Natural killer cell (primary cell): ENCODE measurements at regions not wholly inside any gene's neighbourhood (a gene's known extent, or its start where the extent isn't known, plus 50 kb on each side); places are given as distances from the start of the nearest gene placed in this dataset.

Experiments
- ATAC-seq, 3 donors: fragments of 150-1000 bp in 2 of 3; fragments of 200-7000 bp in 1 of 3; cut with Tn5 transposase; 1 replicate in 1 of 3; 2 replicates in 2 of 3; pipeline ENCODE4 v1.10.0; 2021; ENCODE audit warnings: mild to moderate bottlenecking in 2 of 3, moderate library complexity in 2 of 3
- DNase-seq, 2 donors: peaks; one replicate each; pipeline versions ENCODE4 v3.0.0 to v3.0.0-alpha.2; 2013 to 2021; ENCODE audit warnings: mixed read lengths in 1 of 2
- H3K27ac ChIP-seq: one replicate; pipeline ENCODE4 v1.5.1; 2013; ENCODE audit warnings: mild to moderate bottlenecking, low read length
- H3K27me3 ChIP-seq: one replicate; pipeline ENCODE4 v1.6.1; 2013; ENCODE audit warnings: low read length; ENCODE audit not compliant: control insufficient read depth, insufficient read depth
- H3K36me3 ChIP-seq: one replicate; pipeline ENCODE4 v1.6.1; 2013; ENCODE audit warnings: low read length; ENCODE audit not compliant: control insufficient read depth, insufficient read depth
- H3K4me1 ChIP-seq: one replicate; pipeline ENCODE4 v1.6.1; 2013; ENCODE audit warnings: low read length; ENCODE audit not compliant: control insufficient read depth, insufficient read depth
- H3K4me3 ChIP-seq: one replicate; pipeline ENCODE4 v1.5.1; 2013; ENCODE audit warnings: low read length
- H3K9me3 ChIP-seq: one replicate; pipeline ENCODE4 v1.6.1; 2013; ENCODE audit warnings: low read length; ENCODE audit not compliant: control insufficient read depth, insufficient read depth
- H3K27ac Mint-ChIP-seq, 2 donors: one replicate each; pipeline ENCODE4 v1.8.0; 2022; ENCODE audit warnings: mild to moderate bottlenecking in 2 of 2, mixed read lengths in 2 of 2, moderate library complexity in 1 of 2
- H3K27me3 Mint-ChIP-seq, 2 donors: one replicate each; pipeline ENCODE4 v1.8.0; 2022; ENCODE audit warnings: low read depth in 2 of 2, mixed read lengths in 2 of 2
- H3K36me3 Mint-ChIP-seq: one replicate; pipeline ENCODE4 v1.8.0; 2022; ENCODE audit warnings: mixed read lengths
- H3K4me1 Mint-ChIP-seq, 2 donors: one replicate each; pipeline ENCODE4 v1.8.0; 2022; ENCODE audit warnings: mixed read lengths in 2 of 2
- H3K4me3 Mint-ChIP-seq: one replicate; pipeline ENCODE4 v1.8.0; 2022; ENCODE audit warnings: mild to moderate bottlenecking, moderate library complexity, mixed read lengths
- H3K9me3 Mint-ChIP-seq, 2 donors: one replicate each; pipeline ENCODE4 v1.8.0; 2022; ENCODE audit warnings: mixed read lengths in 2 of 2
- CTCF ChIP-seq: fragments of 200-600 bp; IDR thresholded peaks from one replicate; pipeline ENCODE4 v1.8.0; 2022; ENCODE audit warnings: antibody characterized with exemption
- WGBS: methylation state at CpG from one replicate; pipeline ENCODE4 v1.1.7; 2013; ENCODE audit warnings: missing lambda C conversion rate; ENCODE audit not compliant: insufficient coverage; 5-methylcytosine and 5-hydroxymethylcytosine counted together
- intact Hi-C: fragments of 100-400 bp; cut with micrococcal nuclease; formaldehyde crosslinking; loops from one replicate; pipeline ENCODE4 v1.14.2; 2022

GRCh38 chr1:29730623-29731022 lies 494.3 kb downstream of the PTPRU start:
- Mint-ChIP-seq H3K27ac (no peak overlapping the region), H3K4me1 (peaks cover 0 to 6% of the 10 kb centered on the region in 2 donors), H3K27me3 (peaks cover 8 to 13% of the 10 kb centered on the region in 2 donors), H3K36me3 (no peaks in the 10 kb centered on the region), H3K4me3 (no peak overlapping the region), H3K9me3 (no peaks in the 10 kb centered on the region)
- DNase-seq: no peak
- WGBS: 83% methylated on average over 5 of the region's 5 CpGs
- Histone ChIP-seq H3K27me3 (no peaks in the 10 kb centered on the region), H3K9me3 (no peaks in the 10 kb centered on the region), H3K4me3 (no peak overlapping the region), H3K36me3 (no peaks in the 10 kb centered on the region), H3K4me1 (no peaks in the 10 kb centered on the region), H3K27ac (no peak overlapping the region)
- ATAC-seq: no peak
- intact Hi-C loops: no loop called here
- no peak for TF ChIP-seq CTCF

- Histone ChIP-seq H3K27me3 (no peaks in the 10 kb centered on the region), H3K4me1 (no peaks in the 10 kb centered on the region), H3K27ac (no peak overlapping the region), H3K36me3 (no peaks in the 10 kb centered on the region), H3K4me3 (no peak overlapping the region), H3K9me3 (no peaks in the 10 kb centered on the region)
- DNase-seq (no peak), ATAC-seq (no peak)
- Mint-ChIP-seq H3K4me1 (peaks cover 0 to 6% of the 10 kb centered on the region in 2 donors), H3K9me3 (no peaks in the 10 kb centered on the region), H3K27ac (no peak overlapping the region), H3K4me3 (no peak overlapping the region), H3K27me3 (peaks cover 8 to 13% of the 10 kb centered on the region in 2 donors), H3K36me3 (no peaks in the 10 kb centered on the region)
- intact Hi-C loops: no loop called here
- no peak for TF ChIP-seq CTCF
- 86% methylated on average over 6 of the region's 6 CpGs for WGBS
Measured at GRCh38 chr1:29729281-29729680, 493.0 kb downstream of the PTPRU start.

- Histone ChIP-seq H3K27ac (no peak overlapping the region), H3K4me1 (no peaks in the 10 kb centered on the region), H3K36me3 (no peaks in the 10 kb centered on the region), H3K9me3 (no peaks in the 10 kb centered on the region), H3K27me3 (no peaks in the 10 kb centered on the region), H3K4me3 (no peak overlapping the region)
- H3K9me3 Mint-ChIP-seq: peaks cover 3% of the 10 kb centered on the region in 2 donors
- DNase-seq: no peak
- peaks cover 0 to 6% of the 10 kb centered on the region in 2 donors for H3K4me1 Mint-ChIP-seq
- no peak overlapping the region for H3K4me3 Mint-ChIP-seq
- no peak for TF ChIP-seq CTCF
- 82% methylated on average over 5 of the region's 5 CpGs for WGBS
- H3K27me3 Mint-ChIP-seq: peaks cover 8 to 13% of the 10 kb centered on the region in 2 donors
- intact Hi-C loops: no loop called here
- no peak overlapping the region for H3K27ac Mint-ChIP-seq
- no peak for ATAC-seq
- no peaks in the 10 kb centered on the region for H3K36me3 Mint-ChIP-seq
Measured at GRCh38 chr1:29728703-29729102, 492.4 kb downstream of the PTPRU start.

- H3K27ac Mint-ChIP-seq: no peak overlapping the region
- no peak for TF ChIP-seq CTCF
- Histone ChIP-seq H3K9me3 (peaks cover 18% of the 10 kb centered on the region), H3K27ac (no peak overlapping the region), H3K4me3 (no peak overlapping the region), H3K4me1 (no peaks in the 10 kb centered on the region), H3K36me3 (no peaks in the 10 kb centered on the region), H3K27me3 (no peaks in the 10 kb centered on the region)
- DNase-seq (no peak), ATAC-seq (no peak)
- H3K4me1 Mint-ChIP-seq: no peaks in the 10 kb centered on the region
- 100% methylated on average over 1 of the region's 1 CpG for WGBS
- H3K36me3 Mint-ChIP-seq: no peaks in the 10 kb centered on the region
- peaks cover 4% of the 10 kb centered on the region in 2 donors for H3K9me3 Mint-ChIP-seq
- H3K4me3 Mint-ChIP-seq: no peak overlapping the region
- peaks cover 4 to 6% of the 10 kb centered on the region in 2 donors for H3K27me3 Mint-ChIP-seq
- intact Hi-C loops: no loop called here
Measured at GRCh38 chr1:29725262-29725661, 488.9 kb downstream of the PTPRU start.
